Suprapubic skin (tissue), 3 donors: ENCODE measurements at regions not wholly inside any gene's neighbourhood (a gene's known extent, or its start where the extent isn't known, plus 50 kb on each side); places are given as distances from the start of the nearest gene placed in this dataset.

Experiments used
- POLR2A ChIP-seq, 2 donors: fragments of 450-650 bp; IDR thresholded peaks; one replicate each; pipeline ENCODE4 v1.6.1; 2017; ENCODE audit warnings: antibody characterized with exemption in 2 of 2, mild to moderate bottlenecking in 2 of 2, moderate library complexity in 2 of 2
- TF ChIP-seq, protein P1 (sequence below), 2 donors: fragments of 200-600 bp in 1 of 2; fragments of 450-650 bp in 1 of 2; sonication (generic) in 1 of 2; IDR thresholded peaks; one replicate each; pipeline ENCODE4 v1.5.1; 2016 to 2019; ENCODE audit warnings: antibody characterized with exemption in 2 of 2, mild to moderate bottlenecking in 1 of 2, moderate library complexity in 1 of 2

DNA sequence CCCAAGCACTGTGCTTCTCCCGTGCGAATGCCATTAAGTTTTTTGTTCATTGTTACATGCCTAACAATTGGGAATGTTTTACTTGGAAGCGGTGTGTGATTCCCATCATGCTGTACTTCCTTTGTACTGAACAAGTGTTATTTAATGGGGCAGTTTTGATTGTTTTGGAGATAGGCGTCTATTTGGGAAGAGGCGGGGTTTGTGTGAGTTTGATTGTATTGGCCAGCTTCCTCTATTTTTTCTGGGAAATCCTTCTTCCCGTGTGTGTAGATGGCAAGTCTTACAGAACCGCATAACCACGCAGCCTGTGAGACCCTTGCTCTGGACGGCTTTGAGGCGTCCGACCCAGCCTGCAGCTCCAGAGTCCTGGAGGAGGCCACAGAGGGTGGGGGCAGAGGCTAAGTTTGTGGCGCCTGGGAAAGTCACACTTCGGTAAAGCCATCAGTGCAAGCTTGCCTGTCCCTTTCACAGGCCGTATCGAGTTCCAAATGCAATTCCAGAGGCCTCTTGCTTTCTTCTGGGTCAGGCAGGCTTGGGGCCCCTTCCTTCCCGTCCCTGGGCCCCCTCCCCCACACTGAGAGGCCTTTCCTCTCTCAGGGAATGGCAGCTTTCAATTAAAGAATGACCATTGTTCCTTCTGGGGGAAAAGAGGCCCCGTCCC lies 210.3 kb downstream of the TOMM20 start:
- TF ChIP-seq, protein P1, sequence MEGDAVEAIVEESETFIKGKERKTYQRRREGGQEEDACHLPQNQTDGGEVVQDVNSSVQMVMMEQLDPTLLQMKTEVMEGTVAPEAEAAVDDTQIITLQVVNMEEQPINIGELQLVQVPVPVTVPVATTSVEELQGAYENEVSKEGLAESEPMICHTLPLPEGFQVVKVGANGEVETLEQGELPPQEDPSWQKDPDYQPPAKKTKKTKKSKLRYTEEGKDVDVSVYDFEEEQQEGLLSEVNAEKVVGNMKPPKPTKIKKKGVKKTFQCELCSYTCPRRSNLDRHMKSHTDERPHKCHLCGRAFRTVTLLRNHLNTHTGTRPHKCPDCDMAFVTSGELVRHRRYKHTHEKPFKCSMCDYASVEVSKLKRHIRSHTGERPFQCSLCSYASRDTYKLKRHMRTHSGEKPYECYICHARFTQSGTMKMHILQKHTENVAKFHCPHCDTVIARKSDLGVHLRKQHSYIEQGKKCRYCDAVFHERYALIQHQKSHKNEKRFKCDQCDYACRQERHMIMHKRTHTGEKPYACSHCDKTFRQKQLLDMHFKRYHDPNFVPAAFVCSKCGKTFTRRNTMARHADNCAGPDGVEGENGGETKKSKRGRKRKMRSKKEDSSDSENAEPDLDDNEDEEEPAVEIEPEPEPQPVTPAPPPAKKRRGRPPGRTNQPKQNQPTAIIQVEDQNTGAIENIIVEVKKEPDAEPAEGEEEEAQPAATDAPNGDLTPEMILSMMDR (IDR thresholded peaks at IDR 0.05): no peak
- TF ChIP-seq POLR2A (IDR thresholded peaks at IDR 0.05): no peak
